HCT116 (cell line): ENCODE measurements at regions not wholly inside any gene's neighbourhood (a gene's known extent, or its start where the extent isn't known, plus 50 kb on each side); places are given as distances from the start of the nearest gene placed in this dataset.

Experiments used
- ATAC-seq: fragments of 200-7000 bp; cut with Tn5 transposase; 2 replicates; pipeline ENCODE4 v1.9.1; 2020; ENCODE audit warnings: mild to moderate bottlenecking, moderate library complexity
- BruUV-seq: library from RNA; stranded (reverse); fragments of 400-500 nt; replicated peaks from 2 replicates; lab custom pipeline; 2021; lab: Mats Ljungman, UMichigan
- CTCF ChIA-PET: fragments of 300-600 bp; sonication (Branson Sonifier 250); formaldehyde crosslinking; loops from one replicate; lab custom pipeline; 2021; ENCODE audit warnings: antibody characterized with exemption; lab: Charles Lee
- POLR2A ChIA-PET: fragments of 300-600, 350-600 bp; sonication (Branson Sonifier 250); formaldehyde crosslinking; loops from one replicate; lab custom pipeline; 2021; ENCODE audit warnings: antibody characterized with exemption; lab: Charles Lee
- RAD21 ChIA-PET, 2 experiments: fragments of 300-600 bp; sonication (Branson Sonifier 250); formaldehyde crosslinking; loops; one replicate each; lab custom pipeline; 2023; ENCODE audit warnings: low total read pairs in 2 of 2; ENCODE audit not compliant: uncharacterized antibody in 2 of 2, unreplicated experiment in 2 of 2, low non-redundant PET in 1 of 2; lab: Charles Lee
- DNase-seq: peaks from one replicate; pipeline ENCODE4 v3.0.0-alpha.2; 2010; ENCODE audit warnings: low read depth, low spot score
- H2AFZ ChIP-seq: fragments of 200-600 bp; shearing (Covaris generic), sonication (generic); 2 replicates; pipeline ENCODE4 v1.6.1; 2017; ENCODE audit warnings: low read depth, mixed run types, mixed read lengths, antibody characterized with exemption, low read length; ENCODE audit not compliant: poor library complexity, severe bottlenecking
- H3K27ac ChIP-seq: 2 replicates; pipeline ENCODE4 v1.5.1; 2012; ENCODE audit warnings: low read depth, low read length
- H3K27me3 ChIP-seq: fragments of 200-600 bp; sonication (generic); 2 replicates; pipeline ENCODE4 v1.6.1; 2016; ENCODE audit warnings: mixed run types, low read length, mixed read lengths; ENCODE audit not compliant: insufficient read depth
- H3K36me3 ChIP-seq, 2 experiments: fragments of 200-500 bp in 1 of 2; fragments of 200-600 bp in 1 of 2; sonication (Bioruptor generic) in 1 of 2; sonication (generic) in 1 of 2; 2 replicates each; pipeline versions ENCODE4 v1.5.1 to v1.6.1; 2014 to 2016; ENCODE audit warnings: low read length in 2 of 2, inconsistent platforms in 1 of 2, mixed read lengths in 1 of 2, mixed run types in 1 of 2; ENCODE audit not compliant: insufficient read depth in 2 of 2, control insufficient read depth in 1 of 2
- H3K4me1 ChIP-seq, 2 experiments: fragments of 200-600 bp in 1 of 2; sonication (generic) in 1 of 2; 2 replicates each; pipeline versions ENCODE4 v1.5.1 to v1.6.1; 2012 to 2017; ENCODE audit warnings: low read length in 2 of 2, inconsistent platforms in 1 of 2, mild to moderate bottlenecking in 1 of 2, mixed read lengths in 1 of 2, mixed run types in 1 of 2, moderate library complexity in 1 of 2; ENCODE audit not compliant: insufficient read depth in 2 of 2, control insufficient read depth in 1 of 2
- H3K4me2 ChIP-seq: fragments of 200-600 bp; sonication (generic); 2 replicates; pipeline ENCODE4 v1.6.1; 2017; ENCODE audit warnings: mixed run types, low read length, mixed read lengths
- H3K4me3 ChIP-seq, 2 experiments: fragments of 200-600 bp in 1 of 2; sonication (generic) in 1 of 2; replicated peaks in 1 of 2; 2 replicates each; pipeline ENCODE4 v1.5.1; 2011 to 2016; ENCODE audit warnings: low read length in 2 of 2, control low read depth in 1 of 2, low read depth in 1 of 2, mild to moderate bottlenecking in 1 of 2, mixed read lengths in 1 of 2, mixed run types in 1 of 2
- H3K79me2 ChIP-seq: fragments of 200-600 bp; sonication (generic); 2 replicates; pipeline ENCODE4 v1.6.1; 2017; ENCODE audit warnings: mild to moderate bottlenecking, mixed run types, low read length, moderate library complexity, mixed read lengths; ENCODE audit not compliant: insufficient read depth
- H3K9ac ChIP-seq: fragments of 200-600 bp; sonication (generic); 2 replicates; pipeline ENCODE4 v1.6.1; 2016; ENCODE audit warnings: low read length, mixed read lengths
- H3K9me2 ChIP-seq: fragments of 200-600 bp; sonication (generic), shearing (Covaris generic); 2 replicates; pipeline ENCODE4 v1.6.1; 2017; ENCODE audit warnings: mixed run types, mild to moderate bottlenecking, moderate library complexity; ENCODE audit not compliant: insufficient read depth
- H3K9me3 ChIP-seq, 2 experiments: fragments of 200-500 bp in 1 of 2; fragments of 200-600 bp in 1 of 2; sonication (Bioruptor generic) in 1 of 2; sonication (generic) in 1 of 2; 2 replicates each; pipeline ENCODE4 v1.6.1; 2014 to 2017; ENCODE audit warnings: low read length in 2 of 2, mixed read lengths in 2 of 2, inconsistent platforms in 1 of 2, low read depth in 1 of 2, mild to moderate bottlenecking in 1 of 2, mixed run types in 1 of 2, moderate library complexity in 1 of 2; ENCODE audit not compliant: control insufficient read depth in 1 of 2, insufficient read depth in 1 of 2
- H4K20me1 ChIP-seq: fragments of 200-600 bp; sonication (generic), shearing (Covaris generic); 2 replicates; pipeline ENCODE4 v1.6.1; 2017; ENCODE audit warnings: mixed run types, mild to moderate bottlenecking, moderate library complexity; ENCODE audit not compliant: insufficient read depth
- CBX3 ChIP-seq: IDR thresholded peaks from 2 replicates; pipeline ENCODE4 v1.6.1; 2012; ENCODE audit warnings: low read depth
- CEBPB ChIP-seq: IDR thresholded peaks from 2 replicates; pipeline ENCODE4 v1.6.1; 2012; ENCODE audit warnings: low read depth
- EGR1 ChIP-seq: IDR thresholded peaks from 2 replicates; pipeline ENCODE4 v1.6.1; 2012; ENCODE audit warnings: low read depth
- ELF1 ChIP-seq: IDR thresholded peaks from 2 replicates; pipeline ENCODE4 v1.6.1; 2012; ENCODE audit warnings: low read depth, borderline replicate concordance
- EZH2 ChIP-seq: fragments of 200-600 bp; sonication (generic); IDR thresholded peaks from 2 replicates; pipeline ENCODE4 v1.6.1; 2017; ENCODE audit warnings: antibody characterized with exemption, mixed run types
- FOSL1 ChIP-seq: IDR thresholded peaks from 2 replicates; pipeline ENCODE4 v1.6.1; 2012; ENCODE audit warnings: low read depth
- MAX ChIP-seq: IDR thresholded peaks from 2 replicates; pipeline ENCODE4 v1.6.1; 2012
- POLR2A ChIP-seq: IDR thresholded peaks from 2 replicates; pipeline ENCODE4 v1.7.0; 2011; ENCODE audit warnings: borderline replicate concordance; ENCODE audit not compliant: insufficient read depth, insufficient read length; ENCODE audit errors: extremely low read depth
- POLR2AphosphoS5 ChIP-seq: IDR thresholded peaks from 2 replicates; pipeline ENCODE4 v1.6.1; 2011; ENCODE audit warnings: mild to moderate bottlenecking, low read depth, low read length, moderate library complexity
- RAD21 ChIP-seq: IDR thresholded peaks from 2 replicates; pipeline ENCODE4 v1.6.1; 2012; ENCODE audit warnings: low read depth, mild to moderate bottlenecking
- SIN3A ChIP-seq: IDR thresholded peaks from 2 replicates; pipeline ENCODE4 v1.6.1; 2012; ENCODE audit warnings: low read depth
- SP1 ChIP-seq: IDR thresholded peaks from 2 replicates; pipeline ENCODE4 v1.6.1; 2012; ENCODE audit warnings: low read depth
- SRF ChIP-seq: IDR thresholded peaks from 2 replicates; pipeline ENCODE4 v1.6.1; 2012; ENCODE audit warnings: low read depth
- YY1 ChIP-seq: IDR thresholded peaks from 2 replicates; pipeline ENCODE4 v1.6.1; 2011; ENCODE audit warnings: low read length, low read depth, moderate library complexity, mild to moderate bottlenecking; ENCODE audit not compliant: insufficient replicate concordance; ENCODE audit errors: extremely low read depth
- ZFX ChIP-seq: fragments of 450-650 bp; IDR thresholded peaks from 2 replicates; pipeline ENCODE4 v1.6.1; 2017
- ZNF274 ChIP-seq: fragments of 200-500 bp; sonication (Bioruptor generic); IDR thresholded peaks from 2 replicates; pipeline ENCODE4 v1.6.1; 2014; ENCODE audit warnings: mild to moderate bottlenecking, low read depth, low read length, inconsistent platforms
- intact Hi-C: fragments of 100-400 bp; cut with micrococcal nuclease; formaldehyde crosslinking; loops from 2 replicates; pipeline ENCODE4 v1.10.0; 2022
- TF ChIP-seq, protein P1 (sequence below), 3 experiments: fragments of 200-600 bp in 1 of 3; sonication (generic) in 1 of 3; IDR thresholded peaks in 2 of 3; conservative IDR thresholded peaks in 1 of 3; 2 replicates each; pipeline ENCODE4 v1.5.1; 2012 to 2017; ENCODE audit warnings: low read depth in 2 of 3, low read length in 2 of 3, antibody characterized with exemption in 1 of 3, borderline replicate concordance in 1 of 3, control low read depth in 1 of 3, mild to moderate bottlenecking in 1 of 3, mixed read lengths in 1 of 3, mixed run types in 1 of 3, moderate library complexity in 1 of 3; ENCODE audit not compliant: insufficient read depth in 1 of 3

DNA sequence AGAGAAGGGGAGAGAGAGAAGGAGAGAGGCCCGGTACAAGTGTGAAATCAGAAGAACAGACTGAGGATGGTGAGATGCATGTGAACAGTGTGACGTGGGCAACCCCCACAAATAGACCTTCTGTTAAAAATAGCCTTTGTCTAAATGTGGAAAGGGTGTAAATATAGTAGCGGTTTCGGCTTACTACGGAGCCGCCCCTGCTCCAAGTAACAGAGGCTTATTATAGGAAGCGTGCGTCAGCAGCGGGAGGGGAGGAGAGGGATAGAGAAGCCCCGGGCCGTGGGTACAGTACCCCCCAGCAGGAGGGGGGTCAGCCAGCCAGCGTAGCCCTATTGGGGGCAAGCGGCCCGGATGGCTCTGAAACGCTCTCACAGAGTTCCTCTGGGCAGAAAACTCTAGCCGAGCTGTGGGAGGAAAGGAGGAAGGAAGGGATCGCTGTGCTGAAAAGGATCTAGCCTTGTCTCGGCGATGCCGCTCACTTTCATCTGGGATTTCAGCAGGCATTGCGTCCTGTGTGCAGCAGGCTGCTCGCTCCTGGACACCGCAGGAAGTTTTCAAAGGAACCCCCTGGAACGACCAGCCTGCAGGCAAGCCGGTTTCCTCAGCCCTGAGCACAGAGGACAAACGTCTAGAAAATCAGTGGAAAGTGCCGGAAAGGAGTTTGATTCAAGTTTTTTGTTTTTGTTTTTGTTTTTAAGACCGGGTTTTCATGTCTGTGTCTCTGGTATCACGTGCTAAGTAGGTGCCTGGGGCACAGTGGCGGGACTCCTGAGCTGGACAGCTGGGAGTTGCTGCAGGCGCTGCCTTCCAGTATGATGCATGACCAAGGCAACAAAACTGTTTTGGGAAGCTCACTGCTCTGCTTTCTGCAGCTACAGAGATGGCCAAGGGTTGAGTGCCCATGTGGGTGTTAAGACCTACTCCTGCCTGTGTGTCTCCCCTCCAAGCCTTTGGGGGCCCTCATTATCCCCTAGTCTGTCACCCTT, 146.6 kb downstream of the SEC61B start:
- no peak for DNase-seq
- ATAC-seq, result no peak
- H3K9me3 ChIP-seq, result no peaks in the 10 kb centered on the region
- no peaks in the 10 kb centered on the region for H3K79me2 ChIP-seq
- BruUV-seq, result no TSS peak
- no peak overlapping the region for H3K9ac ChIP-seq
- no peaks in the 10 kb centered on the region for H3K9me2 ChIP-seq
- POLR2A ChIA-PET, result no interaction called here
- no peak for TF ChIP-seq EGR1
- TF ChIP-seq CEBPB, result no peak
- TF ChIP-seq CBX3, result no peak
- no peak for TF ChIP-seq ELF1
- no peak for TF ChIP-seq SRF
- TF ChIP-seq RAD21, result no peak
- no peak for TF ChIP-seq POLR2AphosphoS5
- TF ChIP-seq MAX, result no peak
- TF ChIP-seq EZH2, result no peak
- no peak for TF ChIP-seq ZNF274
- CTCF ChIA-PET, result no interaction called here
- H3K4me2 ChIP-seq, result no peak overlapping the region
- H3K4me1 ChIP-seq, result peaks cover 5 to 12% of the 10 kb centered on the region in 2 experiments; a peak in 1 of 4 replicates
- H2AFZ ChIP-seq, result no peak overlapping the region
- H3K27me3 ChIP-seq, result 0 out of 2 replicates have a peak, but pooled peaks cover 4% of the 10 kb centered on the region
- no peak overlapping the region for H3K27ac ChIP-seq
- intact Hi-C loops, result no loop called here
- no peaks in the 10 kb centered on the region for H4K20me1 ChIP-seq
- no peaks in the 10 kb centered on the region for H3K36me3 ChIP-seq
- RAD21 ChIA-PET, result no interaction called here
- no peak overlapping the region for H3K4me3 ChIP-seq

DNA sequence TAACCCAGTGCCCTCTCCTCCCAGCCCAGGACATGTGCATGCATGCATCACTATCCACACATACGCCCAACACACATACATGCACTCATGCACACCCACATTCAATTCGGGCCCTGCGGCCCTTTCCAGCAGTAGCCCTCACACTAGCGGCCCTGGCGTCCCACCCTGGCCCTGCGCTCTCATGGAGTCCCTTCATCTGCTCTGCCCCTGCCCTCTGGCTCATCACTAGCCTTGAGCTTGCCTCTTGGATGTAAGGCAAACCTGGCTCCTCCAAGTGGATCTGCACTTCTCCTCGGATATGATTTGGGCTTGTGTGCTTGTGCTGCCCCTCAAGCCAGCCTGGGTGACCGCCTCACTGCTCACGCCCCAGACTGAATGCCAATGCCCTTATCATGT, 147.2 kb downstream of the SEC61B start:
- H3K4me3 ChIP-seq, result no peak overlapping the region
- ChIA-PET CTCF (no interaction called here), RAD21 (no interaction called here), POLR2A (no interaction called here)
- no peaks in the 10 kb centered on the region for H3K9me3 ChIP-seq
- H3K79me2 ChIP-seq, result no peaks in the 10 kb centered on the region
- intact Hi-C loops, result no loop called here
- DNase-seq (no peak), ATAC-seq (no peak)
- H3K9me2 ChIP-seq, result no peaks in the 10 kb centered on the region
- no peaks in the 10 kb centered on the region for H4K20me1 ChIP-seq
- no TSS peak for BruUV-seq
- no peak overlapping the region for H3K27ac ChIP-seq
- no peak overlapping the region for H2AFZ ChIP-seq
- 0 out of 2 replicates have a peak, but pooled peaks cover 4% of the 10 kb centered on the region for H3K27me3 ChIP-seq
- no peak overlapping the region for H3K4me2 ChIP-seq
- no peak overlapping the region for H3K9ac ChIP-seq
- H3K36me3 ChIP-seq, result no peaks in the 10 kb centered on the region
- peaks cover 5 to 12% of the 10 kb centered on the region in 2 experiments; a peak in 1 of 4 replicates for H3K4me1 ChIP-seq
- TF ChIP-seq ZNF274, result no peak
- no peak for TF ChIP-seq SRF
- no peak for TF ChIP-seq RAD21
- no peak for TF ChIP-seq YY1
- TF ChIP-seq POLR2AphosphoS5, result no peak
- TF ChIP-seq, protein P1, sequence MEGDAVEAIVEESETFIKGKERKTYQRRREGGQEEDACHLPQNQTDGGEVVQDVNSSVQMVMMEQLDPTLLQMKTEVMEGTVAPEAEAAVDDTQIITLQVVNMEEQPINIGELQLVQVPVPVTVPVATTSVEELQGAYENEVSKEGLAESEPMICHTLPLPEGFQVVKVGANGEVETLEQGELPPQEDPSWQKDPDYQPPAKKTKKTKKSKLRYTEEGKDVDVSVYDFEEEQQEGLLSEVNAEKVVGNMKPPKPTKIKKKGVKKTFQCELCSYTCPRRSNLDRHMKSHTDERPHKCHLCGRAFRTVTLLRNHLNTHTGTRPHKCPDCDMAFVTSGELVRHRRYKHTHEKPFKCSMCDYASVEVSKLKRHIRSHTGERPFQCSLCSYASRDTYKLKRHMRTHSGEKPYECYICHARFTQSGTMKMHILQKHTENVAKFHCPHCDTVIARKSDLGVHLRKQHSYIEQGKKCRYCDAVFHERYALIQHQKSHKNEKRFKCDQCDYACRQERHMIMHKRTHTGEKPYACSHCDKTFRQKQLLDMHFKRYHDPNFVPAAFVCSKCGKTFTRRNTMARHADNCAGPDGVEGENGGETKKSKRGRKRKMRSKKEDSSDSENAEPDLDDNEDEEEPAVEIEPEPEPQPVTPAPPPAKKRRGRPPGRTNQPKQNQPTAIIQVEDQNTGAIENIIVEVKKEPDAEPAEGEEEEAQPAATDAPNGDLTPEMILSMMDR (IDR thresholded peaks at IDR 0.05 in 2 of 3, conservative IDR thresholded peaks at IDR 0.05 in 1 of 3; ENCODE audit: borderline replicate concordance in 1 of 3, insufficient read depth in 1 of 3, low read depth in 2 of 3, low read length in 2 of 3), result no peak
- TF ChIP-seq FOSL1, result no peak
- no peak for TF ChIP-seq CEBPB
- TF ChIP-seq SIN3A, result no peak
- no peak for TF ChIP-seq ZFX
- no peak for TF ChIP-seq POLR2A
- no peak for TF ChIP-seq SP1
- TF ChIP-seq ELF1, result no peak
